NCI-H526 (cell line): ENCODE measurements at regions not wholly inside any gene's neighbourhood (a gene's known extent, or its start where the extent isn't known, plus 50 kb on each side); places are given as distances from the start of the nearest gene placed in this dataset.
A peak's percentile ranks its signal among the peaks of the same experiment; 100 is the strongest.
"Not testable (repeated sequence)": the region's sequence is repeated elsewhere in the genome, so short reads cannot be mapped to it uniquely, and the experiment has no call there.

Source experiments
- DNase-seq, 2 experiments: peaks; one replicate each; lab custom pipeline; 2025; lab: John Stamatoyannopoulos, UW

DNA sequence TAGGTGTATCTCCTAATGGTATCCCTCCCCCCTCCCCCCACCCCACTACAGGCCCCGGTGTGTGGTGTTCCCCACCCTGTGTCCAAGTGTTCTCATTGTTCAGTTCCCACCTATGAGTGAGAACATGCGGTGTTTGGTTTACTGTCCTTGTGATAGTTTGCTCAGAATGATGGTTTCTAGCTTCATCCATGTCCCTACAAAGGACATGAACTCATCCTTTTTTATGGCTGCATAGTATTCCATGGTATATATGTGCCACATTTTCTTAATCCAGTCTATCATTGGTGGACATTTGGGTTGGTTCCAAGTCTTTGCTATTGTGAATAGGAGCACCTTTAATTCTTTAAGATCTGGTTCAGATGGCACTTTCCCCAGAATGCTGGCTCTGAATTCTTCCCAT, 58.5 kb upstream of the PTGFRN start:
- DNase-seq, result not testable (repeated sequence)

- no peak for DNase-seq
Measured at GRCh38 chr1:116851846-116852245, 57.9 kb upstream of the PTGFRN start.

DNA sequence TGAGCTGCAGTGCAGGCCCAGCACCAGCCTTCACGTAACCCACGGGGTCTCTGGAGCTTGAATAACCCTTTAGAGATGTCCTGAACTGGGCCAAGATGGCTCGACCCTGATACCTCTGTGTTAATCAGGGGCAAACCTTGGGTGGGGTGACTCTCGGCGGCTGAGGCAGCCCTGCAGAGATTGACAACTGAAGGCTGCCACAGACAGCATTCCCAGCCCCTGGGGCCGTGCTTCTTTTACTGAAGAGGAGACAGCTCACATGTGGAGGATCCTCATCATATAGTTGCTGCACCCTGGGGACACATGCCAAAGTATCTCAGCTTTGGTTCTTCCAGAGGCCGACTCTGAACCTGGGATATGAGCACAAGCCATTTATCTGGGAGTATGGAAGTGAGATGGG, 57.3 kb upstream of the PTGFRN start:
- DNase-seq, result no peak

DNA sequence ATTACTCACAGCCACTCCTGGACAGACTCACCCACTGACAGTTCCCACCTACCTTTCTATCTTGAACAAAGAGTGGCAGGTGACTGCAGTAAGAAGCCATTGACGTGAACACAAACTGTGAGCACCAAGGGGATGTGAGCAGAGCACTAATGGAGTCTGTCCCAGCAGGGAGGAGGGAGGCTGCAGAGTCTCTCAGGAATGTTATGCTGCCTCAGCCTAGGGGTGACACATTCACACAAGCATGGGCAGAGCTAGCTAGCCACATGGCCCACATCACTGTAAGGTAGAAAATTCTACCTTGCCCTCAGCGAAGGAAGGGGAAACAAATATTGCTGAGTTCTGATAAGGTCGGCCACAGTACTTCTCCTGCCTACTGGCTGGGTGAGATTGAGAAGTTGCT, 56.8 kb upstream of the PTGFRN start:
- no peak for DNase-seq

- peak; percentile 28 to 65 for DNase-seq
Measured at GRCh38 chr1:116853680-116854402, 55.9 kb upstream of the PTGFRN start.

- peak in 1 of 2 experiments; percentile 27 for DNase-seq
Measured at GRCh38 chr1:116854403-116854690, 55.4 kb upstream of the PTGFRN start.

DNA sequence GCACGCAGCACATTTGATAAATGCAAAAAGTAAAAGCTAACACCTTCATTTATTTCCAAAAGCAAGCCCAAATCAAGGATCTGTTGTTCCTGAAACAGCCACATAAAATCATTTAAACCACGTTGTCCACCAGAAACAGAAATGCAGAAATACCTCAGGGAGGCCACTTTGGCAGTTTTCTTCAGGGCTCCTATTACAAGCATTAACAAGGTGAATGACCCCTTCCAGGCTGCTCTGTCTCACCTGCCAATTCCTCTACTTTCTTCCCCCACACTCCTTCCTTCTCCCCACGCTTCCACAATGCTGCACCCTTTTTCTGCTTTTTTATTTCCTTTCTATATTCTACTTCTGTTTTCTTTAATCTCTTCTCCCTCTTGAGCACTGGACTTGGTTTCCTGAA, 55.0 kb upstream of the PTGFRN start:
- DNase-seq, result peak in 1 of 2 experiments; percentile 27

GRCh38 chr1:116855191-116855619, 54.5 kb upstream of the PTGFRN start:
- DNase-seq, result peak in 1 of 2 experiments; percentile 40

GRCh38 chr1:116855773-116856201, 53.9 kb upstream of the PTGFRN start:
- peak; percentile 5 to 40 for DNase-seq

DNA sequence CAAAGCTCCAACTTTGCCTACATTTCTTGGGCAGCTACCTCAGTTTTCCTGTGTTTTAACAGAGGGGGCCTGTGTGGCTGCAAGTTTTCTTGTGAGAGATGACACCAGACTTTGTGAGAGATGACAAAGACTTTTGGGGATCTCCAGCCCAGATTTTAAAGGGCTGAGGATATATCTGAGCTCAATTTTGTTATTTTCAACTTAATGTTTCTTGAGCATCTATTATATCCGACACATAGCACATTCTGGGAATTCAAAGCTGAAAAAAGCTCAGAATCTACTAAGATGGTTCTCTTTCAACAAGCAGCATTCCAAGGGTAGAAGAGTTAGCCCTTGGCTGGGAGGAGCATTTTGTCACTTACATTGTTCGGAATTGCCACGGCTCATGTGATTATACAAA, 53.4 kb upstream of the PTGFRN start:
- DNase-seq, result no peak

DNA sequence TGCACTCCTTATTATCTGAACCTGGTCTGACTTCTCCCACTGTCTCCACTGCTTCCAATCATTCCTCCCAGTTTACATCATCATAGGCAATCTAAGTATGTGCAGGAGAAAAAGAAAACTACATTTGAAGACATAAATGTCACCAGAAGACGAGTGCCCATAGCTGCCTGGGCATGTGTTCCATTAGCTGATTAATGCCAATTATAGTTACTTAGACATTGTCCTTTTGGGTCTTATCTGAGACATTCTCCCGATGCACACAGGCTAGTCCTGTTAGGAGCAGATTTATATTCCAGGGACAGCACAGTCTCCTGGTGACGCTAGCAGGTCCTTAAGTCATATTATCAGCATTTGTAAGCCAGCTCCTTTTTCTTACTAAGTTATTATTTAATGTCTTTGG, 52.6 kb upstream of the PTGFRN start:
- DNase-seq, result no peak
